ENCODE measurements at regions not wholly inside any gene's neighbourhood (a gene's known extent, or its start where the extent isn't known, plus 50 kb on each side); places are given as distances from the start of the nearest gene placed in this dataset.

GRCh38 chr12:58502841-58503240 is 417.5 kb downstream of the LRIG3 start:
- Histone ChIP-seq H3K9me3 (no peaks in the 10 kb centered on the region), H3K36me3 (no peaks in the 10 kb centered on the region), H3K27me3 (no peaks in the 10 kb centered on the region), H3K4me3 (no peak overlapping the region), H3K27ac (no peak overlapping the region), H3K4me1 (no peaks in the 10 kb centered on the region)
- DNase-seq (ENCODE audit: low spot score) = no peak
- TF ChIP-seq, protein P1, sequence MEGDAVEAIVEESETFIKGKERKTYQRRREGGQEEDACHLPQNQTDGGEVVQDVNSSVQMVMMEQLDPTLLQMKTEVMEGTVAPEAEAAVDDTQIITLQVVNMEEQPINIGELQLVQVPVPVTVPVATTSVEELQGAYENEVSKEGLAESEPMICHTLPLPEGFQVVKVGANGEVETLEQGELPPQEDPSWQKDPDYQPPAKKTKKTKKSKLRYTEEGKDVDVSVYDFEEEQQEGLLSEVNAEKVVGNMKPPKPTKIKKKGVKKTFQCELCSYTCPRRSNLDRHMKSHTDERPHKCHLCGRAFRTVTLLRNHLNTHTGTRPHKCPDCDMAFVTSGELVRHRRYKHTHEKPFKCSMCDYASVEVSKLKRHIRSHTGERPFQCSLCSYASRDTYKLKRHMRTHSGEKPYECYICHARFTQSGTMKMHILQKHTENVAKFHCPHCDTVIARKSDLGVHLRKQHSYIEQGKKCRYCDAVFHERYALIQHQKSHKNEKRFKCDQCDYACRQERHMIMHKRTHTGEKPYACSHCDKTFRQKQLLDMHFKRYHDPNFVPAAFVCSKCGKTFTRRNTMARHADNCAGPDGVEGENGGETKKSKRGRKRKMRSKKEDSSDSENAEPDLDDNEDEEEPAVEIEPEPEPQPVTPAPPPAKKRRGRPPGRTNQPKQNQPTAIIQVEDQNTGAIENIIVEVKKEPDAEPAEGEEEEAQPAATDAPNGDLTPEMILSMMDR (IDR thresholded peaks at IDR 0.05) = no peak

DNA sequence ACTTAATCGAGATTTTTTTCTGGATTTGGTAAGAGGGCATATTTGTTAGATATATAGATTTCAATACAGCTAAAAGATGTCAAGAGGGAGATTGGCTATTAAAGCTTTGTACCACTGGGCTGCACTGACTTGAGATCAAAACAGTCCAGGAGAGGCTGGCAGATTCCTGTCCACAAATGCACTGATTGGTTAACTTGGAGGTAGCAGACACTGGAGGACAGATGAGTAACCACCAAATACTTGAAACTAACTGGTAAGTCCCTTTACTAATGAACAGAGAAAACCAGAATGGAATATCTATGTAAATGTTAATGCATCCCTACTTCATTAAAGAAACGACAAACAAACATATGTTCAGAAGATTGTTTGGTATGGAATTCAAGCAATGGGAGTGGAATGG is 416.6 kb downstream of the LRIG3 start:
- no peak overlapping the region for H3K4me3 ChIP-seq
- no peaks in the 10 kb centered on the region for H3K4me1 ChIP-seq
- no peak for DNase-seq (ENCODE audit: low spot score)
- no peaks in the 10 kb centered on the region for H3K9me3 ChIP-seq
- TF ChIP-seq, protein P1 (IDR thresholded peaks at IDR 0.05) = no peak
- H3K27me3 ChIP-seq = no peaks in the 10 kb centered on the region
- H3K27ac ChIP-seq = no peak overlapping the region
- no peaks in the 10 kb centered on the region for H3K36me3 ChIP-seq

DNA sequence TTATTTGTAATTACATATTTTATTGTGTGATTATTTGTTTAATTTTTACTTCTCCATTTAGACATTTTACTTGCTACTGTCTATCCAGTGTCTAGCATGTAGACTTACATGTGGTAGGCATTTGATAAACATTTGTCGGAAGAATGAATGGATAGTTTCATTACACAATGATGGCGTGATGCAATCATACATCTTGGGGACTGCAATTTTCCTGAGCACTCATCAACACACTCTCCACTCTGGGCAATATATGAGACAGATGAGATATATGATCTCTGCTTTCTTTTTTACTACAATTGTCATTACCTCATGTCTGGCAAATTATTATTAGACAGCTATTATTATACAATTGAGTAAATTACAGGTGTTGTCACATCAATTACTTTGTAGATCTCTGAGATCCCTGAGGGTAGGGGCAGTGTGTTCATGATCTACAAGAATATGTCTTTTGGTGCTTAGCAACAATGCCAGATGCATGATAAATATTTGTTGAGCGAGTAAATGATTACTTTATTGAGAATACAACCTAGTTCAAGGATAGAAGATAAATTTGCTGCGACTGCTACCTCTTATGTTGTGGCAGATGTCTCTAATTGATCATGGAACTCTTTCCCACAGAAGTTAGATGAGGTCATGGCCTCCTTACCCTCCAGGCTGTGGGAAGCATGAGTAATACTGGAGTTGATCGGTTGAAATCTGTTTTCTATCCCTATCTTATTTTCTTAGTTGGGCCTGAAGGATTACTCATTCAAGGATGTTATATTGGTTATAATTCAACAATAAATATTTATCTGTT is 416.0 kb downstream of the LRIG3 start:
- Histone ChIP-seq H3K9me3 (no peaks in the 10 kb centered on the region), H3K27me3 (no peaks in the 10 kb centered on the region)
- TF ChIP-seq, protein P1 (IDR thresholded peaks at IDR 0.05) = no peak

GRCh38 chr12:58509116-58509885 is 411.0 kb downstream of the LRIG3 start:
- Histone ChIP-seq H3K4me1 (no peaks in the 10 kb centered on the region), H3K36me3 (no peaks in the 10 kb centered on the region), H3K27me3 (no peaks in the 10 kb centered on the region), H3K4me3 (no peak overlapping the region), H3K27ac (no peak overlapping the region), H3K9me3 (no peaks in the 10 kb centered on the region)
- TF ChIP-seq, protein P1 (IDR thresholded peaks at IDR 0.05) = no peak
- no peak for DNase-seq (ENCODE audit: low spot score)

More for the DNA sequence above, 416.0 kb downstream of the LRIG3 start:
- Histone ChIP-seq H3K4me3 (no peak overlapping the region), H3K4me1 (no peaks in the 10 kb centered on the region), H3K27ac (no peak overlapping the region), H3K36me3 (no peaks in the 10 kb centered on the region)
- DNase-seq (ENCODE audit: low spot score) = no peak

- no peak overlapping the region for H3K4me3 ChIP-seq
- DNase-seq (ENCODE audit: low spot score) = no peak
- H3K27ac ChIP-seq = no peak overlapping the region
- H3K36me3 ChIP-seq = no peaks in the 10 kb centered on the region
- H3K27me3 ChIP-seq = no peaks in the 10 kb centered on the region
- no peaks in the 10 kb centered on the region for H3K4me1 ChIP-seq
- peaks cover 0 to 9% of the 10 kb centered on the region in 2 donors for H3K9me3 ChIP-seq
- TF ChIP-seq, protein P1 (IDR thresholded peaks at IDR 0.05) = no peak
Observed at GRCh38 chr12:58513301-58513834, 406.9 kb downstream of the LRIG3 start.
